MM.1S (cell line): ENCODE measurements at regions not wholly inside any gene's neighbourhood (a gene's known extent, or its start where the extent isn't known, plus 50 kb on each side); places are given as distances from the start of the nearest gene placed in this dataset.

Experiments
- DNase-seq: peaks from one replicate; pipeline ENCODE4 v3.0.0-alpha.2; 2015
- H2AFZ ChIP-seq: fragments of 300-600 bp; sonication (generic); 2 replicates; pipeline ENCODE4 v1.6.0; 2016; ENCODE audit warnings: antibody characterized with exemption, low read length
- H3F3A ChIP-seq: fragments of 300-600 bp; sonication (generic); 2 replicates; pipeline ENCODE4 v1.6.1; 2016; ENCODE audit warnings: mild to moderate bottlenecking, antibody characterized with exemption, low read length, moderate library complexity, mixed read lengths; ENCODE audit not compliant: insufficient read depth
- H3K27ac ChIP-seq: fragments of 300-600 bp; sonication (generic); 2 replicates; pipeline ENCODE4 v1.5.1; 2016; ENCODE audit warnings: mild to moderate bottlenecking, low read length
- H3K27me3 ChIP-seq: fragments of 300-600 bp; sonication (generic); replicated peaks from 2 replicates; pipeline ENCODE4 v1.6.0; 2016; ENCODE audit warnings: low read length; ENCODE audit not compliant: insufficient read depth
- H3K36me3 ChIP-seq: fragments of 300-600 bp; sonication (generic); replicated peaks from 2 replicates; pipeline ENCODE4 v1.6.1; 2016; ENCODE audit warnings: mild to moderate bottlenecking, low read length, mixed read lengths; ENCODE audit not compliant: insufficient read depth
- H3K4me1 ChIP-seq: fragments of 300-600 bp; sonication (generic); 2 replicates; pipeline ENCODE4 v1.6.1; 2016; ENCODE audit warnings: low read length, mixed read lengths
- H3K4me2 ChIP-seq: fragments of 300-600 bp; sonication (generic); 2 replicates; pipeline ENCODE4 v1.6.0; 2016; ENCODE audit warnings: low read depth, low read length
- H3K4me3 ChIP-seq: fragments of 300-600 bp; sonication (generic); 2 replicates; pipeline ENCODE4 v1.5.1; 2016; ENCODE audit warnings: low read length, mixed read lengths
- H3K79me2 ChIP-seq: fragments of 300-600 bp; sonication (generic); 2 replicates; pipeline ENCODE4 v1.6.1; 2016; ENCODE audit warnings: mixed run types, low read length, mixed read lengths
- H3K9ac ChIP-seq: fragments of 300-600 bp; sonication (generic); 2 replicates; pipeline ENCODE4 v1.6.1; 2016; ENCODE audit warnings: low read length, mixed read lengths
- H3K9me2 ChIP-seq: fragments of 300-600 bp; sonication (generic); replicated peaks from 2 replicates; pipeline ENCODE4 v1.6.1; 2016; ENCODE audit warnings: mild to moderate bottlenecking, low read length, mixed read lengths; ENCODE audit not compliant: insufficient read depth
- H3K9me3 ChIP-seq: fragments of 300-600 bp; sonication (generic); replicated peaks from 2 replicates; pipeline ENCODE4 v1.6.1; 2016; ENCODE audit warnings: mild to moderate bottlenecking, low read length, mixed read lengths; ENCODE audit not compliant: insufficient read depth
- H4K20me1 ChIP-seq: fragments of 300-600 bp; sonication (generic); 2 replicates; pipeline ENCODE4 v1.6.1; 2016; ENCODE audit warnings: mild to moderate bottlenecking, low read length, moderate library complexity, mixed read lengths; ENCODE audit not compliant: insufficient read depth
- CTCF ChIP-seq: fragments of 300-600 bp; sonication (generic); IDR thresholded peaks from 2 replicates; pipeline ENCODE4 v1.5.1; 2016; ENCODE audit warnings: antibody characterized with exemption, low read length, mixed read lengths
- EZH2 ChIP-seq: fragments of 300-600 bp; sonication (generic); optimal IDR thresholded peaks from 2 replicates; pipeline ENCODE3; 2017; ENCODE audit warnings: low read depth, mild to moderate bottlenecking, antibody characterized with exemption, low read length, mixed read lengths
- EZH2phosphoT487 ChIP-seq: fragments of 300-600 bp; sonication (generic); IDR thresholded peaks from 2 replicates; pipeline ENCODE4 v1.6.1; 2018; ENCODE audit warnings: antibody characterized with exemption, low read length

- H3K9me3 ChIP-seq, result no peaks in the 10 kb centered on the region
- H3K79me2 ChIP-seq, result no peaks in the 10 kb centered on the region
- H3K9ac ChIP-seq, result no peak overlapping the region
- no peak overlapping the region for H2AFZ ChIP-seq
- no peaks in the 10 kb centered on the region for H4K20me1 ChIP-seq
- no peaks in the 10 kb centered on the region for H3K27me3 ChIP-seq
- no peak overlapping the region for H3K4me2 ChIP-seq
- TF ChIP-seq EZH2 (no peak), CTCF (no peak), EZH2phosphoT487 (no peak)
- H3K36me3 ChIP-seq, result no peaks in the 10 kb centered on the region
- no peak overlapping the region for H3K4me3 ChIP-seq
- no peaks in the 10 kb centered on the region for H3K9me2 ChIP-seq
- no peak overlapping the region for H3K27ac ChIP-seq
- no peaks in the 10 kb centered on the region for H3F3A ChIP-seq
- no peak for DNase-seq
- H3K4me1 ChIP-seq, result no peaks in the 10 kb centered on the region
Observed at GRCh38 chr5:167969998-167970397, 321.4 kb upstream of the WWC1 start.

GRCh38 chr5:167971706-167972105 is 319.7 kb upstream of the WWC1 start:
- Histone ChIP-seq H3K9ac (no peak overlapping the region), H3K36me3 (no peaks in the 10 kb centered on the region), H3K79me2 (no peaks in the 10 kb centered on the region), H3K9me2 (no peaks in the 10 kb centered on the region), H3F3A (no peaks in the 10 kb centered on the region), H3K27ac (no peak overlapping the region), H3K4me2 (no peak overlapping the region), H3K9me3 (no peaks in the 10 kb centered on the region), H3K27me3 (no peaks in the 10 kb centered on the region), H4K20me1 (no peaks in the 10 kb centered on the region), H3K4me3 (no peak overlapping the region), H3K4me1 (no peaks in the 10 kb centered on the region), H2AFZ (no peak overlapping the region)
- DNase-seq, result no peak
- TF ChIP-seq CTCF, result no peak
- TF ChIP-seq EZH2, result no peak
- no peak for TF ChIP-seq EZH2phosphoT487

GRCh38 chr5:167973126-167973525 is 318.3 kb upstream of the WWC1 start:
- Histone ChIP-seq H3K4me1 (no peaks in the 10 kb centered on the region), H2AFZ (no peak overlapping the region), H3K36me3 (no peaks in the 10 kb centered on the region), H3K79me2 (no peaks in the 10 kb centered on the region), H4K20me1 (no peaks in the 10 kb centered on the region), H3K9ac (no peak overlapping the region), H3K9me3 (no peaks in the 10 kb centered on the region), H3K4me2 (no peak overlapping the region), H3K27ac (no peak overlapping the region), H3K4me3 (no peak overlapping the region), H3F3A (no peaks in the 10 kb centered on the region), H3K27me3 (no peaks in the 10 kb centered on the region), H3K9me2 (no peaks in the 10 kb centered on the region)
- no peak for DNase-seq
- TF ChIP-seq EZH2, result no peak
- no peak for TF ChIP-seq EZH2phosphoT487
- TF ChIP-seq CTCF, result no peak
